Tongue (tissue), 1 donor: ENCODE measurements at regions not wholly inside any gene's neighbourhood (a gene's known extent, or its start where the extent isn't known, plus 50 kb on each side); places are given as distances from the start of the nearest gene placed in this dataset.

ENCODE experiments used
- DNase-seq: peaks from one replicate; pipeline ENCODE4 v3.0.0-alpha.2; 2015

DNA sequence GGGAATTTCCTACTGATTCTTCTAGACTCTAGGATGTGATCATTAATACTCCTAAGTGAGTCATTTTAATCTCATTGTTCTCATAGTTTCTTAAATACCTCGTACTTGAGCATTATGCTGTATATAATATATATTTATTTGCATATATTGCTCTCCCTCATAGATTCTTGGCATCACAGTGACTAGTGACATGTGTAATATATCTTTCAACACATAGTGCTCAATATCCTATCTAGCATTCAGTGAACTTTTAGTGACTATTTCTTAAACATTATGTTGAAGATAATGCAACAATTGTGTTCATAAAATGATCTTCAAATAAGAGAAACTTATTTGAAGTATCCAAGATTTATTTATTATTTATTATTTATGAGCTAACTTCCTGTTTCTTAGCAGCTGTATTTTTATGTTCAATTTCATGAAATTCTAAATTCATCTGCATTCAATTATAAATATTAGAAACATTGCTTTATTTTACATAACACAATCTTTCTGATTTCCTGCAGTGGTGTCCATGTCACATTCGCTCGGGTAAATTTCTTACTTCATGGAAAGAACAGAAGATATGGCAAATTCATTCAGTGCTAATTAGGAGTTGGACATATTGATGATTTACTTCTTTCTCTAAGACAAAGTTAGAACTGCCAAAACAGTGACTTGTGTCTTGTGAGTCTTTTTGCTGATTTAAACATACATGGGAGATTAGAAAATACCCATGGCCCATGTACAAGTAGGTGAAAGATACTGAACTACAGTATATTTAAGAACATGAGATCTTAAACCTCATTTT is 1095.5 kb upstream of the IGFBP7 start:
- no peak for DNase-seq

GRCh38 chr4:58192217-58192616 is 1082.0 kb upstream of the IGFBP7 start:
- DNase-seq: no peak

DNA sequence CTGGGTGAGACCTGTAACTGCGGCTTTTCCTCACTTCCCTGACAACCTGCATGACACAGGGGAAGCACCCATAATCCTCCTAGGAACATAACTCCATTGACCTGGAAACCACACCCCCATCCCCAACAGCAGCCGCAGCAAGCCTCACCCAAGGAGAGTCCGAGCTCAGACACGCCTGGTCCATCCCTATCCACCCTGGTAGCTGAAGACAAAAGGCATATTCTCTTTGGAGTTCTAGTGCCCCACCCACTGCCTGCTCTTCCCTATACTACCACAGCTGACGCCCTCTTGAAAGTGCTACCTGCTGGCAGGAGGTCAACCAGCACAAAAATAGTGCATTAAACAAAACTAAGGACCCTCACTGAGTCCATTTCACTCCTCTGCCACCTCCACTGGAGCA is 1080.9 kb upstream of the IGFBP7 start:
- DNase-seq: no peak

DNA sequence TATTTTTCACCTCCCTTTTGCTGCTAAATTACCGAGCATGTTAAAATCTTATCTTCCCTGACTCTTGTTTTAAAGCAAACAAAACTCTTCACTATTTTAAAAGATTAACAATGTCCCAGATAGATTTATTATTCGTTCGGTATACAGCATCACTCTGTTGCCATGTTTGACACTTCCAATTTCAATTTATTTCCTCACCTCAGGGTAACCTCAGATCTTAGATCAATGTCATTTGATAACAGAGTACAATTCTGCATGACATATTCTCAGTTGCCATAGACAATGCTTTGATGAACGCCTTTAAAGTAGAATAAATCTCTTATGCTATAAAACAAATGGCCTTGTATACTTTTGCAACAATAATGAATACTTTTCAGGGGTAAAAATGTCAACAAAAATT is 1078.1 kb upstream of the IGFBP7 start:
- DNase-seq: no peak

DNA sequence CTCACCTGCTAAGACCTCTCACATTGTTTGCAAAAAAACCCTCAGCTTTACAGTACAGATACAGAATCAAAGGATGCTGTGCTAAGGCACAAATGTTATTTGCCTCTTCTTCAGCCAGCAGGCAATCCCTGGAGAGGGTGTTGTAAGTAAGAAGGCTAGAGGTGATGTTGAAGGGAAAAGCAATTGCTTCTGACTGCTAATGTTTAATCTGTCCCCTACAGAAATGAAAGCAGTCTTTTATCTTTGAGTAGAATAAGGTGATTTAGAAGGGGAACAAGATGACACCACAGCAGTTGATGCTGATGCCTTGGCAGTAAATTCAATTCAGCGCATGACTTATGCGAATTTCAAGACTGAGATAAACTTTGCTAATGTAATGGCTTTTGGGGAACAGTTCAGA is 1064.8 kb upstream of the IGFBP7 start:
- DNase-seq: no peak

DNA sequence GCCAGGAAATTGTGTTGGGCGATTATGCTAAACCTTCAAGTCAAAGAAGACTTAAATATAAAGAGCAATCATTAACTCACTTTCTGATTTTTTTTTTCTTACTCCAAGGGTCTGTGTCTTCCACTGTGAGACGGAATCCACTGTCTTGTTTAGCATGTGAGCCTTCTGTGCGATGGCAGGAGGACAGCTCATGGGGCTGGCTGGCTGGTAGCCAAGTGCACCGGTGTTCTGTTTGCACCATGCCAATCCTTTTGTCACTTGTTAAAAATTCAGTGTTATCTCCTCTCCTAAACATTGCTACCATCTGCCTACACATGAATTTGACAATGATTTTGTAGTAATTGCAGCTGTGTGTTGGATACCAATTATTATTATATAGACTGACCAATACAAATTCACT is 1056.3 kb upstream of the IGFBP7 start:
- peak; percentile 18 for DNase-seq

GRCh38 chr4:58163156-58163555 is 1053.0 kb upstream of the IGFBP7 start:
- peak; percentile 93 for DNase-seq

DNA sequence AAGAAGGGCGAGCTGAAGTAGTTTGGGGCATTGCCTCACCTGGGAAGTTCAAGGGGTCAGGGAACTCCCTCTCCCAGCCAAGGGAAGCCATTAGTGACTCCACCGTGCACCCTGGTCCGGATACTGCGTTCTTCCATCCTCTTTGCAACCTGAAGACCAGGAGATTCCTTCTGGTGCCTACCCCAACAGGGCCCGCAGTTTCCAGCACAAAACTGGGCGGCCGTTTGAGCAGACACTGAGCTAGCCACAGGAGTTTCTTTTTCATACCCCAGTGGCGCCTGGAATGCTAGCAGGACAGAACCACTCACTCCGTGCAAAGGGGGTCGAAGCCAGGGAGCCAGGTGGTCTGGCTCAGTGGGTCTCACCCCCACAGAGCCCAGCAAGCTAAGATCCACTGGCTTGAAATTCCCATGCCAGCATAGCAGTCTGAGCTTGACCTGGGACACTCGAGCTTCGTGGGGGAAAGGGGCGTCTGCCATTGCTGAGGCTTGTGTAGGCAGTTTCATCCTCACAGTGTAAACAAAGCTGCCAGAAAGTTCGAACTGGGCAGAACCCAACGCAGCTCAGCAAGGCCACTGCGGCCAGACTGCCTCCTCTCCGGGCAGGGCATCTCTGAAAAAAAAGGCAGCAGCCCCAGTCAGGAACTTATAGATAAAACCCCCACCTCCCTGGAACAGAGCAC is 1039.4 kb upstream of the IGFBP7 start:
- no peak for DNase-seq

GRCh38 chr4:58144721-58145120 is 1034.5 kb upstream of the IGFBP7 start:
- no peak for DNase-seq

GRCh38 chr4:58138786-58139668 is 1028.8 kb upstream of the IGFBP7 start:
- DNase-seq: peak; percentile 9

DNA sequence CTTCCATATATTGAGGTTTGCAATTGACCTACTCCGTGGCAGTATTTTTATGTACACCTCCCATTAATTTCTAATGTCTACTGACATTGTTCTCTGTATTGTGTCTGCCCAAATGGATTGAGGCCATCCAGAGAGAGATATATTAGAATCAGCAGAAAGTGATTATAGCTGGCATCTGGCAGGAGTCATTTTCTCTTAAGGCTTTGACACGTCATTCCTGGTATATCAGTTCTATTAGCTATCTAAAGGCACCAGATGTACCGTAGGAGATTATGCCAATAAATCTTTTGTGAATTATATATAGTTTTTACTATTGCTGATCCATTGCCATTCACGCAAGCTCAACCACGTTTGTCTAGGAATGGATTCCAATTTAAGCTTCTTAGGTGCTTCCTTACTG is 1026.4 kb upstream of the IGFBP7 start:
- no peak for DNase-seq

DNA sequence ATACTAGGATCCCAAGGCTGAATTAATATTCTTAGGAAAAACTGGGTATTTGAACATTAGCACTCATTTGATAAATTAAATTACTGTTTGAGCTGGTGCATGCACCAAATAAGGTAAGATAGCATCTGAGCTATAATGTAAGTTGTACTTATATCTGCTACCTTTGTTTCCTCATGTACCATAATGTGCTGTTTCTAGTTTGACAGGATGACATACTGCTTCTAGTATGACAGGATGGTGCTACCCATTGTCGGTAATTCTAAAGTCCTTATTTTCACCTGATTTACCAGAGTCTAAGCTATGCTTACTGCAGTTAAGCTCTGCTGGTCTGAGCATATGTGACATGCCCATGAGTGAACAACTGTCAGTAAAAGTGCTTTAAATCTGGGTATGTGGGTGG is 1017.5 kb upstream of the IGFBP7 start:
- no peak for DNase-seq

DNA sequence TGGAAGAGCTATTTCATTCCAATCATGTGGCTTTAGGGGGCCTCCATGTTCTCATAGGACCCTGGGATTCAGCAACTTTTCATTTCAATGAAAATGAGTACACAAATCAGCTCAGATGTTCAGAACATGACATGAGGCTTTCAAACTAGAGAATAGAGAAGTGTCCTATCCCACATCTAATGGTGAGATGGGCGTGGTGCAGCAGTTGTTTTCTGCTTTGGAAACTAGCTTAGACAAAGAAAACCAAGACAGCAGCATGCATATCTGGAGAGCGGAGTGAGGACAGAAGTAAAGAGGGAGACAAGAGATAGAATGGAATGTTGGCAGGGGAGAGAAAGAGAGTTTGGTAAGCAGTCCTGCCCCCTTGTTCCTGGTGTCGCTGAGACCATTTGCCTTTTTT is 1009.1 kb upstream of the IGFBP7 start:
- peak; percentile 6 for DNase-seq

DNA sequence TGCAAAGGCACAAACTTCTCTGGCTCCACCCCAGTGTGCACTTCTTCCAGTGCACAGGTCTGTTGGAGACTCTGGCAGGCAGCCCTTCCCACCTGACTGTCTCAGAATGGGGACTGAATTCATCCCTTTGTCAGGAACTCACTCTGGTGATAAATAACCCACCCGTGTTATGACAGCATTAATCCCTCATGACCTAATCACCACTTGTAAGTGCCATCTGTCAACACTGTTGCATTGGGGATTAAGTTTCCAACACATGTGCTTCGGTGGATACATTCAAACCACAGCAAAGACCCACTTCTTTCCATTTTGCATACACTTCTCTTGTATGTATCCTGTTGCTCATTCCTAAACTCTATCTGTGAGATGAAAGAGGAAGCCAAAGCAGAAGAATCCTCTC is 1002.9 kb upstream of the IGFBP7 start:
- DNase-seq: peak; percentile 75

GRCh38 chr4:58111818-58112217 is 1001.6 kb upstream of the IGFBP7 start:
- DNase-seq: no peak

GRCh38 chr4:58093352-58093751 is 983.2 kb upstream of the IGFBP7 start:
- no peak for DNase-seq

GRCh38 chr4:58090539-58090938 is 980.4 kb upstream of the IGFBP7 start:
- DNase-seq: no peak

DNA sequence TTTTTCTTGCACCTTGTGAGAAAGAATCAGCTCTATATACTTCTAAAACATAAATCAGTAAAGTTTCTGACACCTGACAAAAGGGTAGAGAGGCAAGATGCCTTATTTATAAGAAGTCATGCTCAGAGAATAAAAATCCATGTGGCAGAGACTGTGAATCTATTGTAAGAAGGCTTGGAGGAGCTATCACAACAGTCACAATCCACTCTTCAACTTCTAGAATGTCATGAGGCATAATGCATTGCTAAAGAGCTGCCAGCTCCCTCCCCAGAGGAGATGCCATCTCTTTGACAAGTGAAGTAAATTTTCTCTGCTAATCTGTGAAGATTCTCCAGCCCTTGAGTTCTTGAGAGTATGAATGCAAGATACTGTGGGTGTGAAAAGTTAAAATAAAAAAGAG is 971.2 kb upstream of the IGFBP7 start:
- DNase-seq: no peak

DNA sequence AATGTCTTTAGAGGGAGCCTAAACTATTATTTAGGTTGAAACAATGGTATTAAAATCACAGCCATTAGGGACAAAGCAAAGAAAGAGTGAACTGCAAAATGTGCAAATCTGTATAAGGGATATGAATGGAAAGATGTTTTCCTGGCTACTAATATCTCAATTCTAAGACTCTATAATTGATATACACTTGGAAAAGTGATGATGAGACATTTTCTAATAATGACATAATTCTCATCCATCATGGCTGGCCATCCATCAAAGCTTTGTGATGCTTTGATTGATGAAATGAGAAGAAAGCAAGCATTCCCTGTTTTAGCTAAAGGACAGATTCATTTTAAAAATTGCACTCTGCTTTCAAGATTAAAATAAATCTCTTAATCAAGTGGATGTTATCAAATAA is 965.5 kb upstream of the IGFBP7 start:
- DNase-seq: no peak

GRCh38 chr4:58074382-58074781 is 964.2 kb upstream of the IGFBP7 start:
- DNase-seq: no peak

DNA sequence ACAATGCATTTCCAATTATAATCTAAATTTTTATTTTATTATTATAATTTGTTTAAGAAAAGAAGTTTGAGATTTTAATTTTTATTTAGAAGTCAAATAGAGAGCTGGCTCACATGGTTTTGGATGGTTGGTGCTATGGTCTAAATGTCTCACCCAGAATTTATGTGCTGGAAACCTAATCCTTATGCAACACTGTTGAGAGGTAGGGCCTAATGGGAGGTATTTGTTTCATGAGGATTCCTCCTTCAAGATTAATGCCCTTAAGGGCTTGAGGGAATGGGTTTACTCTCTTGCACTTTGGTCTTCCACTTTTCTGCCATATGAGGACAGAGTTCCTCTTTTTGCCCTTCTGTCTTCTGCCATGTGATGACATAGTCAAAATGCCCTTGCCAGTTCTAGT is 960.5 kb upstream of the IGFBP7 start:
- no peak for DNase-seq

GRCh38 chr4:58064653-58065052 is 954.5 kb upstream of the IGFBP7 start:
- DNase-seq: no peak
